HAP-1 (cell line): ENCODE measurements at regions not wholly inside any gene's neighbourhood (a gene's known extent, or its start where the extent isn't known, plus 50 kb on each side); places are given as distances from the start of the nearest gene placed in this dataset.

Experiments
- DNase-seq, 2 experiments: peaks; one replicate each; pipeline ENCODE4 v3.0.0-alpha.2; 2016 to 2020; ENCODE audit warnings: low spot score in 2 of 2
- H3K27me3 ChIP-seq: fragments of 250-450 bp; sonication (Bioruptor Pico); 2 replicates; pipeline ENCODE4 v1.5.1; 2020; ENCODE audit warnings: low read depth, mild to moderate bottlenecking, moderate library complexity
- H3K36me3 ChIP-seq: fragments of 250-450 bp; sonication (Bioruptor Pico); replicated peaks from 2 replicates; pipeline ENCODE4 v1.5.1; 2020; ENCODE audit warnings: mild to moderate bottlenecking
- H3K4me1 ChIP-seq: fragments of 250-450 bp; sonication (Bioruptor Pico); 2 replicates; pipeline ENCODE4 v1.5.1; 2020; ENCODE audit warnings: mild to moderate bottlenecking
- H3K4me3 ChIP-seq: fragments of 250-450 bp; sonication (Bioruptor Pico); 2 replicates; pipeline ENCODE4 v1.5.1; 2020; ENCODE audit warnings: mild to moderate bottlenecking, moderate library complexity
- H3K9me3 ChIP-seq: fragments of 250-450 bp; sonication (Bioruptor Pico); 2 replicates; pipeline ENCODE4 v1.5.1; 2020; ENCODE audit warnings: mild to moderate bottlenecking, moderate library complexity
- in situ Hi-C: fragments of 300-500 bp; cut with MboI; formaldehyde crosslinking; loops from 3 replicates; pipeline ENCODE4 v1.14.3; 2020; ENCODE audit warnings: low sequenced_read_pairs, inconsistent platforms, mixed read lengths

DNA sequence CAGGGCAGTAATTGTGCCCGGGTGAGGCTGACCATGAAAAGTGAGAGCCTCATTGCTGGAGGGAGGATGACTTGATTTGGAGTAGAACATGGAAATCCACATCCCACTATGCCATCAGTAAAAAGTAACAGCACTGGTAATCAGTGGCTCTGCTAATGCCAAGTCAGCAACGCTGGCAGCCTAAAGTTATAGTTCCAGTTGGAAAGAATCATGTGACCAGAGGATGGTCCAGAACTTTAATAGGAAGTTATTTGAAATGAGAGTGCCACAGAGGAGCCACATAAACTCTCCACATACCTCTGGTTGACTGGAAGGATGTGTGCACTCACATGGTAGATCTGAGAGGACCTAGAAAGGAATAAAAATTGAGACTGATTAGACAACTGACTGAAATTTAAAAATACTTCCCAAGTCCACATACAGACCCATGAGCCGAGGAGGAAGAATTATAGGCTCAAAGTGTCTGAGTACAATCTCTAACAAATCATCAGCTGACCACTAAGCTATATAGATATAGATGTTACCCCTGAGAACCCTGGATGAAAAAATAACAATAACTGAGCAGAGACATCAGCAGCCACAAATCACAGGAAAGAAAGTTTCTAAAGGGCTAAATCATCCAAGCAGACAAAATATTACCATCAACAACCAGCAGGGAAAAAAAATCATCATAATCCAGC, 346.8 kb downstream of the STK39 start:
- no peak for DNase-seq
- Histone ChIP-seq H3K27me3 (no peaks in the 10 kb centered on the region; the same call in 1 of the 2 replicates), H3K4me1 (no peaks in the 10 kb centered on the region), H3K9me3 (no peaks in the 10 kb centered on the region), H3K4me3 (no peak overlapping the region), H3K36me3 (no peaks in the 10 kb centered on the region)
- in situ Hi-C loops: no loop called here

- Histone ChIP-seq H3K9me3 (no peaks in the 10 kb centered on the region), H3K27me3 (no peaks in the 10 kb centered on the region), H3K4me3 (no peak overlapping the region), H3K4me1 (no peaks in the 10 kb centered on the region), H3K36me3 (no peaks in the 10 kb centered on the region)
- in situ Hi-C loops: no loop called here
- no peak for DNase-seq
These were observed 349.1 kb downstream of the STK39 start for GRCh38 chr2:167898340-167898739.

DNA sequence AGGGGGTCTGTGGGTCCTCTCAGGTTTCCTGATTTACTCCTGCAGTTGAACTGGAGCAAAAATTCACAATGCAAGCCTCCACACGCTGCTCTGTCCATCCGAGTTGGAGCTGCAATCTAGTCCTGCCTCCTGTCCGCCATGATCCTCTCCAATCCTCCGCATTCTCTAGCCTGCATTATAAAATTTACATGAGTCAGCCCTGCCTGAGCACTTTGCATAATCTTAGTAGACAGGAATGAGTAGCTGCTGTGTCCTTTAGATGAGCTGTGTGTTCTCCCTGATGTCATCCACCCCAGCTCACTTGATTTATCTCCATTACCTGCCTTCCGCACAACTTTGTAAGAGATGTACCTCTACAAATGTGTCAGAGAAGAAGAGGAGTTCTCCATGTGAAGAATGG, 355.6 kb downstream of the STK39 start:
- DNase-seq: no peak
- H3K4me1 ChIP-seq: no peaks in the 10 kb centered on the region
- in situ Hi-C loops: no loop called here
- no peaks in the 10 kb centered on the region for H3K27me3 ChIP-seq
- no peak overlapping the region for H3K4me3 ChIP-seq
- no peaks in the 10 kb centered on the region for H3K9me3 ChIP-seq
- no peaks in the 10 kb centered on the region for H3K36me3 ChIP-seq

DNA sequence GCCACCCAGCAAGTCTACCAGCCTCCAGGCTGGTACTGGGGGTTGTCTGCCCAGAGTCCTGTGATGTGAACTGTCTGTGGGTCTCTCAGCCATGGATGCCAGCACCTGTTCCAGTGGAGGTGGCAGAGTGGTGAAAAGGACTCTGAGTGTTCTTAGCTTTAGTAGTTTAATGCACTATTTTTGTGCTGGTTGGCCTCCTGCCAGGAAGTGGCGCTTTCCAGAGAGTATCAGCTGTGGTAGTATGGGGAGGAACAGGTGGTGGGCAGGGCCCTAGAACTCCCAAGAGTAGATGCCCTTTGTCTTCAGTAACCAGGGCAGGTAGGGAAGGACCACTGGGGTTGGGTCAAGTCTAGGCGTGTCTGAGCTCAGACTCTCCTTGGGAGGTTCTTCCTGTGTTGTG, 356.7 kb downstream of the STK39 start:
- in situ Hi-C loops: no loop called here
- Histone ChIP-seq H3K9me3 (no peaks in the 10 kb centered on the region), H3K4me1 (no peaks in the 10 kb centered on the region), H3K4me3 (no peak overlapping the region), H3K36me3 (no peaks in the 10 kb centered on the region), H3K27me3 (no peaks in the 10 kb centered on the region)
- DNase-seq: no peak

GRCh38 chr2:167880415-167880814, 367.0 kb downstream of the STK39 start:
- Histone ChIP-seq H3K36me3 (no peaks in the 10 kb centered on the region), H3K4me1 (peaks cover 3% of the 10 kb centered on the region; the same call in 1 of the 2 replicates), H3K4me3 (no peak overlapping the region), H3K9me3 (no peaks in the 10 kb centered on the region), H3K27me3 (no peaks in the 10 kb centered on the region)
- in situ Hi-C loops: no loop called here
- no peak for DNase-seq

GRCh38 chr2:167875529-167875928, 371.9 kb downstream of the STK39 start:
- no peak overlapping the region for H3K4me3 ChIP-seq
- in situ Hi-C loops: no loop called here
- no peaks in the 10 kb centered on the region for H3K9me3 ChIP-seq
- no peak for DNase-seq
- H3K27me3 ChIP-seq: no peaks in the 10 kb centered on the region
- H3K4me1 ChIP-seq: peaks cover 3% of the 10 kb centered on the region; the same call in 1 of the 2 replicates
- H3K36me3 ChIP-seq: no peaks in the 10 kb centered on the region

DNA sequence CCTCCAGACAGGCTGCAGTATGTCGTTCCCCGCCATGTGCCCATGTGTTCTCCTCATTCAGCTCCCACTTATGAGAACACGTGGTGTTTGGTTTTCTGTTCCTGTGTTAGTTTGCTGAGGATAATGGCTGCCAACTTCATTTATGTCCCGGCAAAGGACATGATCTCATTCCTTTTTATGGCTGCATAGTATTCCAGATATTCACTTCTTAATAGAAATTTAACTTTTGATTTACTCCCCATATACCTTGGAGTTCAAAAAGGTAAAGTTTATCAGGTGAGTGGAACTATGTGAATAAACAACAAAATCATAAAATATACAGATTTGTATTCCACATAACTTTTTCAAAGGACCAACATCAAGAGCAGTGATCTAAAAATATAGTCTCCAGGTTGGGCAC, 372.6 kb downstream of the STK39 start:
- Histone ChIP-seq H3K4me3 (no peak overlapping the region), H3K9me3 (no peaks in the 10 kb centered on the region), H3K27me3 (no peaks in the 10 kb centered on the region), H3K36me3 (no peaks in the 10 kb centered on the region), H3K4me1 (no peaks in the 10 kb centered on the region)
- no peak for DNase-seq
- in situ Hi-C loops: no loop called here

DNA sequence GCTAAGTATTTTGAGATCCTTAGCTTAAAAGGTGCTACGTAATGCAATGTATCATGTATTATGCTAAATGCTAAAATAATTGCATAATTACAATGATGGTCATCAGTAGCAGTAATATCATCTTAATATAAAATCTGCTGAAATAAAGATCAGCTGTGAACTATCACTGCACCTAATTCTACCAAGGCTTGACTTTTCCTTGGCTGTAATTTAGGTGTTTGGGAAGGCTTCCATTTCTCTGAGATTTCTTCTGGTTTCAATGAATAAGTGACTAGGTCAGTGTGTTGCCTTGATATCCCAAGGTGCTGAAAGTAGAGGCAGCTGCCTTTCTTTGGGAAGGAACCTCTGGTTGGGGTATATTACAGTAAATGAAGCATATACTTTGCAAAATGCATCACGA, 376.1 kb downstream of the STK39 start:
- Histone ChIP-seq H3K27me3 (no peaks in the 10 kb centered on the region), H3K36me3 (no peaks in the 10 kb centered on the region), H3K4me1 (peaks cover 3% of the 10 kb centered on the region), H3K9me3 (no peaks in the 10 kb centered on the region), H3K4me3 (no peak overlapping the region)
- in situ Hi-C loops: no loop called here
- no peak for DNase-seq

DNA sequence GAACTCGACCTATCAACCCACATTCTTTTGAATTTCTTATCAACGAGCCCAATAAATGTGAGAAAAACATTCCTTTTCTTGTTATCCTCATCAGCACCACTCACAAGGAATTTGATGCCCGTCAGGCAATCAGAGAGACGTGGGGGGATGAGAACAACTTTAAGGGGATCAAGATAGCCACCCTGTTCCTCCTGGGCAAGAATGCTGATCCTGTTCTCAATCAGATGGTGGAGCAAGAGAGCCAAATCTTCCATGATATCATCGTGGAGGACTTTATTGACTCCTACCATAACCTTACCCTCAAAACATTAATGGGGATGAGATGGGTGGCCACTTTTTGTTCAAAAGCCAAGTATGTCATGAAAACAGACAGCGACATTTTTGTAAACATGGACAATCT, 378.2 kb downstream of the STK39 start:
- H3K27me3 ChIP-seq: no peaks in the 10 kb centered on the region
- H3K4me3 ChIP-seq: no peak overlapping the region
- no peak for DNase-seq
- peaks cover 4% of the 10 kb centered on the region for H3K4me1 ChIP-seq
- H3K9me3 ChIP-seq: no peaks in the 10 kb centered on the region
- no peaks in the 10 kb centered on the region for H3K36me3 ChIP-seq
- in situ Hi-C loops: no loop called here

DNA sequence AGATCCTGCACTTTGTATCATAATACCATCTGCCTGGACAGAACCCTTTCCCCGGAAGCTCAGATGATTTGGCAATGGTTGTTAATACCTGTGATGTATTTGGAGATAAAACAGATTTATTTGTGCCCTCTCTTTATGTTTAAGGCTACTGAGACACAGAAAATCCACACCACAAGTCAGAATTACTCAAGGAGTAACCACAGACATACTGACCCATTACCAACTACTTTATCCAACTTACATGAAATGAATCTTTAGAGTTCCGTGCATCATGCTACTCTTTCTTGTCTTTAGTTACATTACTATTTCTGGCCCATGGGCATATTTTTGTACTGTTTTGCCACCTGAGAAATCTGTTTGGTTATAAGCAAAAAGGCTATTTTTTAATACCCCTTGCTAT, 384.0 kb downstream of the STK39 start:
- in situ Hi-C loops: no loop called here
- Histone ChIP-seq H3K27me3 (no peaks in the 10 kb centered on the region), H3K4me1 (peaks cover 19% of the 10 kb centered on the region), H3K4me3 (no peak overlapping the region), H3K36me3 (no peaks in the 10 kb centered on the region), H3K9me3 (no peaks in the 10 kb centered on the region)
- DNase-seq: peak in 1 of 2 experiments; percentile 32

- no peak for DNase-seq
- H3K27me3 ChIP-seq: no peaks in the 10 kb centered on the region
- in situ Hi-C loops: no loop called here
- no peaks in the 10 kb centered on the region for H3K9me3 ChIP-seq
- H3K4me1 ChIP-seq: peaks cover 19% of the 10 kb centered on the region
- no peak overlapping the region for H3K4me3 ChIP-seq
- H3K36me3 ChIP-seq: no peaks in the 10 kb centered on the region
These were observed 384.6 kb downstream of the STK39 start for GRCh38 chr2:167862782-167863181.

GRCh38 chr2:167862296-167862695, 385.1 kb downstream of the STK39 start:
- no peak for DNase-seq

GRCh38 chr2:167861574-167862193, 385.7 kb downstream of the STK39 start:
- in situ Hi-C loops: no loop called here
- peaks cover 19% of the 10 kb centered on the region for H3K4me1 ChIP-seq
- no peak for DNase-seq
- H3K36me3 ChIP-seq: no peaks in the 10 kb centered on the region
- H3K9me3 ChIP-seq: no peaks in the 10 kb centered on the region
- H3K27me3 ChIP-seq: no peaks in the 10 kb centered on the region
- no peak overlapping the region for H3K4me3 ChIP-seq

More at GRCh38 chr2:167862296-167862695, 385.1 kb downstream of the STK39 start:
- Histone ChIP-seq H3K4me1 (peaks cover 19% of the 10 kb centered on the region), H3K4me3 (no peak overlapping the region), H3K27me3 (no peaks in the 10 kb centered on the region), H3K36me3 (no peaks in the 10 kb centered on the region), H3K9me3 (no peaks in the 10 kb centered on the region)
- in situ Hi-C loops: no loop called here

- peaks cover 15% of the 10 kb centered on the region for H3K4me1 ChIP-seq
- no peaks in the 10 kb centered on the region for H3K9me3 ChIP-seq
- no peak for DNase-seq
- H3K27me3 ChIP-seq: no peaks in the 10 kb centered on the region
- H3K4me3 ChIP-seq: no peak overlapping the region
- no peaks in the 10 kb centered on the region for H3K36me3 ChIP-seq
- in situ Hi-C loops: no loop called here
These were observed 387.3 kb downstream of the STK39 start for GRCh38 chr2:167860082-167860481.
